H1 (cell line): ENCODE measurements at regions not wholly inside any gene's neighbourhood (a gene's known extent, or its start where the extent isn't known, plus 50 kb on each side); places are given as distances from the start of the nearest gene placed in this dataset.
A peak's percentile ranks its signal among the peaks of the same experiment; 100 is the strongest.

Experiments used
- CTCF ChIA-PET: fragments of 300-600 bp; sonication (Branson Sonifier 250); formaldehyde crosslinking; loops from one replicate; lab custom pipeline; 2021; ENCODE audit not compliant: partially characterized antibody; lab: Charles Lee
- POLR2A ChIA-PET: fragments of 300-600 bp; sonication (Branson Sonifier 250); formaldehyde crosslinking; loops from one replicate; lab custom pipeline; 2021; ENCODE audit warnings: inconsistent platforms; ENCODE audit not compliant: partially characterized antibody; lab: Charles Lee
- DNase-seq, 2 experiments: peaks; one replicate each; pipeline versions ENCODE4 v3.0.0 to v3.0.0-alpha.2; 2010 to 2022; ENCODE audit warnings: low spot score in 2 of 2, low read depth in 1 of 2, mixed read lengths in 1 of 2
- FAIRE-seq: peaks from 2 replicates; lab custom pipeline; 2011; peaks lifted over from hg19 to GRCh38; lab: Jason Lieb, UNC
- H2AFZ ChIP-seq: 2 replicates; pipeline ENCODE4 v1.8.1; 2012; ENCODE audit warnings: low read length, inconsistent platforms
- H2AK5ac ChIP-seq: 2 replicates; pipeline ENCODE4 v1.6.1; 2013; ENCODE audit warnings: low read depth, low read length
- H2BK120ac ChIP-seq: replicated peaks from 2 replicates; pipeline ENCODE3; 2013; ENCODE audit warnings: low read depth, low read length, inconsistent platforms
- H2BK12ac ChIP-seq: 2 replicates; pipeline ENCODE4 v1.6.1; 2013; ENCODE audit warnings: low read depth, low read length
- H2BK15ac ChIP-seq: 2 replicates; pipeline ENCODE4 v1.6.1; 2013; ENCODE audit warnings: low read length
- H2BK20ac ChIP-seq: 2 replicates; pipeline ENCODE4 v1.6.1; 2013; ENCODE audit warnings: low read length
- H2BK5ac ChIP-seq: 2 replicates; pipeline ENCODE4 v1.6.1; 2013; ENCODE audit warnings: low read depth, low read length
- H3K14ac ChIP-seq: 2 replicates; pipeline ENCODE4 v1.6.1; 2013; ENCODE audit warnings: inconsistent platforms; ENCODE audit not compliant: insufficient read length
- H3K18ac ChIP-seq: 2 replicates; pipeline ENCODE4 v1.6.1; 2013; ENCODE audit warnings: low read length; ENCODE audit errors: extremely low read depth
- H3K23ac ChIP-seq: 2 replicates; pipeline ENCODE4 v1.6.1; 2013; ENCODE audit warnings: inconsistent platforms; ENCODE audit not compliant: insufficient read length
- H3K23me2 ChIP-seq: 2 replicates; pipeline ENCODE4 v1.6.1; 2013; ENCODE audit warnings: low read depth, low read length
- H3K27ac ChIP-seq: 2 replicates; pipeline ENCODE4 v1.6.1; 2011; ENCODE audit warnings: low read depth, low read length, inconsistent platforms
- H3K27me3 ChIP-seq, 4 experiments: replicated peaks in 1 of 4; 1 replicate in 1 of 4; 2 replicates in 3 of 4; pipeline versions ENCODE4 v1.6.1 to v1.8.1; 2011 to 2013; ENCODE audit warnings: low read length in 3 of 4, mild to moderate bottlenecking in 3 of 4, inconsistent platforms in 2 of 4, mixed read lengths in 2 of 4, moderate library complexity in 1 of 4; ENCODE audit not compliant: control insufficient read depth in 3 of 4, insufficient read depth in 3 of 4; ENCODE audit errors: extremely low read depth in 1 of 4
- H3K36me3 ChIP-seq, 4 experiments: 2 replicates each; pipeline versions ENCODE4 v1.6.1 to v1.8.1; 2011 to 2013; ENCODE audit warnings: mild to moderate bottlenecking in 4 of 4, low read length in 3 of 4, moderate library complexity in 2 of 4, control low read depth in 1 of 4, inconsistent platforms in 1 of 4; ENCODE audit not compliant: insufficient read depth in 4 of 4, control insufficient read depth in 2 of 4
- H3K4ac ChIP-seq: replicated peaks from 2 replicates; pipeline ENCODE3; 2013; ENCODE audit warnings: low read length, low read depth, mixed read lengths, inconsistent platforms; ENCODE audit not compliant: insufficient read length
- H3K4me1 ChIP-seq, 4 experiments: replicated peaks in 1 of 4; 1 replicate in 1 of 4; 2 replicates in 3 of 4; pipeline versions ENCODE4 v1.6.1 to v1.8.1; 2011 to 2013; ENCODE audit warnings: low read length in 3 of 4, inconsistent platforms in 2 of 4, mixed read lengths in 1 of 4; ENCODE audit not compliant: insufficient read depth in 4 of 4, control insufficient read depth in 3 of 4
- H3K4me2 ChIP-seq, 2 experiments: 2 replicates each; pipeline versions ENCODE4 v1.6.1 to v1.8.1; 2011 to 2013; ENCODE audit warnings: low read depth in 2 of 2, low read length in 2 of 2, control low read depth in 1 of 2, inconsistent platforms in 1 of 2, mild to moderate bottlenecking in 1 of 2; ENCODE audit not compliant: insufficient read depth in 1 of 2
- H3K4me3 ChIP-seq, 4 experiments: fragments of 200-600, 300-600 bp in 1 of 4; sonication (generic), shearing (Covaris generic), sonication (Bioruptor Twin) in 1 of 4; 2 replicates each; pipeline versions ENCODE4 v1.5.1 to v1.8.1; 2011 to 2016; ENCODE audit warnings: low read length in 4 of 4, low read depth in 3 of 4, control low read depth in 2 of 4, inconsistent platforms in 2 of 4, mild to moderate bottlenecking in 2 of 4, mixed read lengths in 1 of 4, moderate library complexity in 1 of 4; ENCODE audit not compliant: insufficient read depth in 2 of 4; ENCODE audit errors: extremely low read depth in 1 of 4
- H3K56ac ChIP-seq: replicated peaks from 2 replicates; pipeline ENCODE3; 2013; ENCODE audit warnings: low read depth, mild to moderate bottlenecking, mixed read lengths, low read length, inconsistent platforms; ENCODE audit not compliant: insufficient read length
- H3K79me1 ChIP-seq: 2 replicates; pipeline ENCODE4 v1.6.1; 2013; ENCODE audit warnings: low read depth, low read length, control low read depth
- H3K79me2 ChIP-seq, 2 experiments: 2 replicates each; pipeline versions ENCODE4 v1.6.1 to v1.8.1; 2012 to 2013; ENCODE audit warnings: low read length in 2 of 2, mild to moderate bottlenecking in 2 of 2, inconsistent platforms in 1 of 2; ENCODE audit not compliant: insufficient read depth in 2 of 2, control insufficient read depth in 1 of 2
- H3K9ac ChIP-seq, 4 experiments: replicated peaks in 1 of 4; 1 replicate in 1 of 4; 2 replicates in 3 of 4; pipeline versions ENCODE4 v1.6.1 to v1.8.1; 2011 to 2013; ENCODE audit warnings: low read depth in 3 of 4, low read length in 3 of 4, control low read depth in 2 of 4, mild to moderate bottlenecking in 2 of 4, moderate library complexity in 2 of 4, inconsistent platforms in 1 of 4; ENCODE audit errors: extremely low read depth in 1 of 4
- H3K9me3 ChIP-seq, 2 experiments: 2 replicates each; pipeline versions ENCODE4 v1.6.1 to v1.8.1; 2012 to 2013; ENCODE audit warnings: mild to moderate bottlenecking in 2 of 2, moderate library complexity in 2 of 2, control low read depth in 1 of 2, inconsistent platforms in 1 of 2, low read depth in 1 of 2, low read length in 1 of 2, mixed read lengths in 1 of 2; ENCODE audit not compliant: insufficient read depth in 2 of 2
- H4K20me1 ChIP-seq, 2 experiments: replicated peaks in 1 of 2; 2 replicates each; pipeline versions ENCODE3 to v1.8.1; 2011 to 2013; ENCODE audit warnings: inconsistent platforms in 2 of 2, low read length in 2 of 2, mild to moderate bottlenecking in 1 of 2; ENCODE audit not compliant: insufficient read depth in 2 of 2, control insufficient read depth in 1 of 2
- H4K5ac ChIP-seq: 2 replicates; pipeline ENCODE4 v1.6.1; 2013; ENCODE audit warnings: low read length, low read depth, mixed read lengths, inconsistent platforms; ENCODE audit not compliant: insufficient read length
- H4K8ac ChIP-seq: 2 replicates; pipeline ENCODE4 v1.8.0; 2013; ENCODE audit warnings: mild to moderate bottlenecking, moderate library complexity, low read length, inconsistent platforms; ENCODE audit not compliant: insufficient read depth; ENCODE audit errors: extremely low read depth
- H4K91ac ChIP-seq: replicated peaks from 2 replicates; pipeline ENCODE3; 2013; ENCODE audit warnings: low read length, mixed read lengths, inconsistent platforms; ENCODE audit not compliant: insufficient read length
- BRCA1 ChIP-seq: IDR thresholded peaks from 2 replicates; pipeline ENCODE4 v1.6.1; 2012; ENCODE audit warnings: low read depth, low read length, improper control_type of control experiment
- CTBP2 ChIP-seq: IDR thresholded peaks from 2 replicates; pipeline ENCODE4 v1.7.0; 2011; ENCODE audit warnings: borderline replicate concordance, mild to moderate bottlenecking, moderate library complexity, mixed read lengths, low read length; ENCODE audit not compliant: insufficient read depth, insufficient read length
- RAD21 ChIP-seq, 2 experiments: IDR thresholded peaks in 1 of 2; conservative IDR thresholded peaks in 1 of 2; 2 replicates each; pipeline ENCODE4 v1.6.1; 2011; ENCODE audit warnings: low read depth in 2 of 2, low read length in 2 of 2, improper control_type of control experiment in 1 of 2, inconsistent platforms in 1 of 2, mild to moderate bottlenecking in 1 of 2, moderate library complexity in 1 of 2
- WGBS, 2 experiments: shearing (Covaris generic) in 1 of 2; methylation state at CpG; one replicate each; pipeline versions ENCODE4 v1.1.6 to v1.1.7; 2013 to 2015; ENCODE audit warnings: low lambda C conversion rate in 2 of 2, mixed read lengths in 2 of 2, inconsistent platforms in 1 of 2, low coverage in 1 of 2, missing lambda C conversion rate in 1 of 2; ENCODE audit not compliant: insufficient replicate concordance in 2 of 2, insufficient coverage in 1 of 2, insufficient read length in 1 of 2; ENCODE audit errors: extremely low coverage in 1 of 2, missing lambda C conversion rate in 1 of 2; 5-methylcytosine and 5-hydroxymethylcytosine counted together

- no peak overlapping the region for H4K5ac ChIP-seq
- no peak overlapping the region for H2BK12ac ChIP-seq
- no peak overlapping the region for H3K27ac ChIP-seq
- H4K8ac ChIP-seq = no peak overlapping the region
- no peaks in the 10 kb centered on the region; a peak in 1 of 8 replicates for H3K36me3 ChIP-seq
- H2BK120ac ChIP-seq = no peak overlapping the region
- POLR2A ChIA-PET = no interaction called here
- H4K91ac ChIP-seq = no peak overlapping the region
- 0 out of 7 replicates have a peak, but pooled peaks cover 0 to 2% (median 0%) of the 10 kb centered on the region in 4 experiments for H3K4me1 ChIP-seq
- no peak overlapping the region for H3K23ac ChIP-seq
- no peak for DNase-seq
- no peak overlapping the region for H3K4ac ChIP-seq
- H3K4me3 ChIP-seq = no peak overlapping the region
- CTCF ChIA-PET = interaction anchor here (1.1 to 1.8 kb wide), 2 partner anchors 16 to 212 kb away, joined by 4 read pairs; no protein-coding TSS in a partner anchor
- TF ChIP-seq RAD21 (IDR thresholded peaks at IDR 0.05 in 1 of 2, conservative IDR thresholded peaks at IDR 0.05 in 1 of 2; ENCODE audit: low read depth in 2 of 2, low read length in 2 of 2) (peak; percentile 26 to 27; a peak in 3 of 4 replicates), BRCA1 (no peak), CTBP2 (no peak)
- no peak overlapping the region for H3K14ac ChIP-seq
- H2BK15ac ChIP-seq = no peak overlapping the region
- H3K23me2 ChIP-seq = no peaks in the 10 kb centered on the region
- no peaks in the 10 kb centered on the region for H4K20me1 ChIP-seq
- H2BK5ac ChIP-seq = no peak overlapping the region
- H2BK20ac ChIP-seq = no peak overlapping the region
- 74% methylated on average over 1 of the region's 1 CpG; no CpG with 5 or more reads in 1 of the 2 experiments for WGBS, 2 experiments
- H2AFZ ChIP-seq = no peak overlapping the region
- H3K79me1 ChIP-seq = no peaks in the 10 kb centered on the region
- no peaks in the 10 kb centered on the region for H3K27me3 ChIP-seq
- no peak overlapping the region for H3K56ac ChIP-seq
- no peak overlapping the region for H3K18ac ChIP-seq
- no peak overlapping the region for H3K9ac ChIP-seq
- H3K79me2 ChIP-seq = no peaks in the 10 kb centered on the region
- FAIRE-seq = no peak
- H3K4me2 ChIP-seq = no peak overlapping the region
- H2AK5ac ChIP-seq = no peak overlapping the region
- H3K9me3 ChIP-seq = no peaks in the 10 kb centered on the region
Measured at GRCh38 chr3:75218577-75218976, 445.6 kb upstream of the FRG2C start.
